ENCODE measurements at regions not wholly inside any gene's neighbourhood (a gene's known extent, or its start where the extent isn't known, plus 50 kb on each side); places are given as distances from the start of the nearest gene placed in this dataset.

DNA sequence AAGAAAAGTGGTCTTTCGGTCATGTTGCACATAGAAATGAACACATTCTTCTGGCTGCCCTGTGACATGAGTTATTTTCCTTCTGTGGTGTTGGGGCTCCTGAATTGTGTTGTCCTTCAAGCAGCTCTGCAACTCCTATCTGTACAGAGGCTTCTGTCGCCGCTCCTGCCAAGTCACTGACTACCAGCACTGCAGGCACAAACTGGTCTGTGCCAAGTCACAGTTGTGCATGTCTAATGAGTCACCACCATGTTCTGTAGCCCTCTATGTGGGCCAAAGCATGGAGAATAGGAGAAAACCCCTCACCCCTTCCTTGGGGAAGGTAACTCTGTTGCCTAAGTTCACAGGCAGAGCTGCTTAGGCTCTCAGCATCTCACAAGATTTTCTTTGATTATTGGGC, 283.3 kb downstream of the RPL10L start:
- no peak overlapping the region for H3K4me3 ChIP-seq (ENCODE audit: low read depth, low read length)
- DNase-seq (ENCODE audit: low read depth): no peak
- TF ChIP-seq MYC (IDR thresholded peaks at IDR 0.05; ENCODE audit: low read depth, low read length) (no peak), POLR2A (IDR thresholded peaks at IDR 0.05; ENCODE audit: extremely low read depth, insufficient read length) (no peak), MAX (IDR thresholded peaks at IDR 0.05; ENCODE audit: low read depth, low read length) (no peak)
- TF ChIP-seq, protein P1, sequence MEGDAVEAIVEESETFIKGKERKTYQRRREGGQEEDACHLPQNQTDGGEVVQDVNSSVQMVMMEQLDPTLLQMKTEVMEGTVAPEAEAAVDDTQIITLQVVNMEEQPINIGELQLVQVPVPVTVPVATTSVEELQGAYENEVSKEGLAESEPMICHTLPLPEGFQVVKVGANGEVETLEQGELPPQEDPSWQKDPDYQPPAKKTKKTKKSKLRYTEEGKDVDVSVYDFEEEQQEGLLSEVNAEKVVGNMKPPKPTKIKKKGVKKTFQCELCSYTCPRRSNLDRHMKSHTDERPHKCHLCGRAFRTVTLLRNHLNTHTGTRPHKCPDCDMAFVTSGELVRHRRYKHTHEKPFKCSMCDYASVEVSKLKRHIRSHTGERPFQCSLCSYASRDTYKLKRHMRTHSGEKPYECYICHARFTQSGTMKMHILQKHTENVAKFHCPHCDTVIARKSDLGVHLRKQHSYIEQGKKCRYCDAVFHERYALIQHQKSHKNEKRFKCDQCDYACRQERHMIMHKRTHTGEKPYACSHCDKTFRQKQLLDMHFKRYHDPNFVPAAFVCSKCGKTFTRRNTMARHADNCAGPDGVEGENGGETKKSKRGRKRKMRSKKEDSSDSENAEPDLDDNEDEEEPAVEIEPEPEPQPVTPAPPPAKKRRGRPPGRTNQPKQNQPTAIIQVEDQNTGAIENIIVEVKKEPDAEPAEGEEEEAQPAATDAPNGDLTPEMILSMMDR (IDR thresholded peaks at IDR 0.05; ENCODE audit: low read depth, low read length): no peak

- H3K4me3 ChIP-seq (ENCODE audit: low read depth, low read length): no peak overlapping the region
- no peak for DNase-seq (ENCODE audit: low read depth)
- TF ChIP-seq MYC (IDR thresholded peaks at IDR 0.05; ENCODE audit: low read depth, low read length) (no peak), MAX (IDR thresholded peaks at IDR 0.05; ENCODE audit: low read depth, low read length) (no peak), POLR2A (IDR thresholded peaks at IDR 0.05; ENCODE audit: extremely low read depth, insufficient read length) (no peak)
- TF ChIP-seq, protein P1 (IDR thresholded peaks at IDR 0.05; ENCODE audit: low read depth, low read length): no peak
Observed at GRCh38 chr14:46352844-46353243, 298.7 kb downstream of the RPL10L start.

GRCh38 chr14:46344327-46344937, 307.1 kb downstream of the RPL10L start:
- H3K4me3 ChIP-seq (ENCODE audit: low read depth, low read length): no peak overlapping the region
- no peak for TF ChIP-seq MAX (IDR thresholded peaks at IDR 0.05; ENCODE audit: low read depth, low read length)
- no peak for TF ChIP-seq POLR2A (IDR thresholded peaks at IDR 0.05; ENCODE audit: extremely low read depth, insufficient read length)
- TF ChIP-seq, protein P1 (IDR thresholded peaks at IDR 0.05; ENCODE audit: low read depth, low read length): peak; percentile 61
- TF ChIP-seq MYC (IDR thresholded peaks at IDR 0.05; ENCODE audit: low read depth, low read length): no peak
- DNase-seq (ENCODE audit: low read depth): peak; percentile 54

GRCh38 chr14:46325777-46326176, 325.8 kb downstream of the RPL10L start:
- DNase-seq (ENCODE audit: low read depth): no peak
- no peak overlapping the region for H3K4me3 ChIP-seq (ENCODE audit: low read depth, low read length)
- TF ChIP-seq MYC (IDR thresholded peaks at IDR 0.05; ENCODE audit: low read depth, low read length) (no peak), MAX (IDR thresholded peaks at IDR 0.05; ENCODE audit: low read depth, low read length) (no peak), POLR2A (IDR thresholded peaks at IDR 0.05; ENCODE audit: extremely low read depth, insufficient read length) (no peak)
- TF ChIP-seq, protein P1 (IDR thresholded peaks at IDR 0.05; ENCODE audit: low read depth, low read length): no peak

GRCh38 chr14:46325157-46325556, 326.4 kb downstream of the RPL10L start:
- TF ChIP-seq MYC (IDR thresholded peaks at IDR 0.05; ENCODE audit: low read depth, low read length): no peak
- TF ChIP-seq, protein P1 (IDR thresholded peaks at IDR 0.05; ENCODE audit: low read depth, low read length): no peak
- TF ChIP-seq POLR2A (IDR thresholded peaks at IDR 0.05; ENCODE audit: extremely low read depth, insufficient read length): no peak
- TF ChIP-seq MAX (IDR thresholded peaks at IDR 0.05; ENCODE audit: low read depth, low read length): no peak
- no peak for DNase-seq (ENCODE audit: low read depth)

More at GRCh38 chr14:46325157-46325556, 326.4 kb downstream of the RPL10L start:
- no peak overlapping the region for H3K4me3 ChIP-seq (ENCODE audit: low read depth, low read length)

Data from NB4 (cell line).